ENCODE measurements at regions not wholly inside any gene's neighbourhood (a gene's known extent, or its start where the extent isn't known, plus 50 kb on each side); places are given as distances from the start of the nearest gene placed in this dataset.

- ATAC-seq (no peak), DNase-seq (no peak)
- ChIA-PET CTCF (no interaction called here), POLR2A (interaction anchor here (0.6 kb wide), 1 partner anchor 423 kb away, joined by 3 read pairs; no protein-coding TSS in a partner anchor)
- no peaks in the 10 kb centered on the region for H3K4me1 Mint-ChIP-seq (ENCODE audit: low read depth)
- no peaks in the 10 kb centered on the region for H3K27me3 Mint-ChIP-seq
- no peak overlapping the region for H3K4me3 Mint-ChIP-seq
- no peak for TF ChIP-seq CTCF (IDR thresholded peaks at IDR 0.05)
- peaks cover 5% of the 10 kb centered on the region for H3K9me3 Mint-ChIP-seq
- no peak overlapping the region for H3K27ac Mint-ChIP-seq
- H3K36me3 Mint-ChIP-seq (ENCODE audit: low read depth), result no peaks in the 10 kb centered on the region
- intact Hi-C loops (cut with micrococcal nuclease), result no loop called here
Observed at GRCh38 chr3:88986834-88987233, 120.6 kb upstream of the EPHA3 start.

GRCh38 chr3:88987776-88988175 lies 119.6 kb upstream of the EPHA3 start:
- Mint-ChIP-seq H3K36me3 (ENCODE audit: low read depth) (no peaks in the 10 kb centered on the region), H3K27ac (no peak overlapping the region), H3K27me3 (no peaks in the 10 kb centered on the region), H3K4me3 (no peak overlapping the region), H3K9me3 (peaks cover 5% of the 10 kb centered on the region), H3K4me1 (ENCODE audit: low read depth) (no peaks in the 10 kb centered on the region)
- ATAC-seq, result no peak
- TF ChIP-seq CTCF (IDR thresholded peaks at IDR 0.05), result no peak
- intact Hi-C loops (cut with micrococcal nuclease), result no loop called here
- DNase-seq, result no peak
- ChIA-PET POLR2A (no interaction called here), CTCF (no interaction called here)

GRCh38 chr3:88988906-88989305 lies 118.5 kb upstream of the EPHA3 start:
- no peak for TF ChIP-seq CTCF (IDR thresholded peaks at IDR 0.05)
- Mint-ChIP-seq H3K4me3 (no peak overlapping the region), H3K36me3 (ENCODE audit: low read depth) (no peaks in the 10 kb centered on the region), H3K4me1 (ENCODE audit: low read depth) (no peaks in the 10 kb centered on the region), H3K27ac (no peak overlapping the region), H3K27me3 (no peaks in the 10 kb centered on the region), H3K9me3 (peaks cover 3% of the 10 kb centered on the region)
- DNase-seq (no peak), ATAC-seq (no peak)
- ChIA-PET POLR2A (no interaction called here), CTCF (no interaction called here)
- intact Hi-C loops (cut with micrococcal nuclease), result no loop called here

- TF ChIP-seq CTCF (IDR thresholded peaks at IDR 0.05), result no peak
- ChIA-PET POLR2A (no interaction called here), CTCF (no interaction called here)
- H3K9me3 Mint-ChIP-seq, result peaks cover 2% of the 10 kb centered on the region
- H3K36me3 Mint-ChIP-seq (ENCODE audit: low read depth), result no peaks in the 10 kb centered on the region
- intact Hi-C loops (cut with micrococcal nuclease), result no loop called here
- DNase-seq (no peak), ATAC-seq (no peak)
- H3K4me1 Mint-ChIP-seq (ENCODE audit: low read depth), result no peaks in the 10 kb centered on the region
- no peaks in the 10 kb centered on the region for H3K27me3 Mint-ChIP-seq
- H3K27ac Mint-ChIP-seq, result no peak overlapping the region
- no peak overlapping the region for H3K4me3 Mint-ChIP-seq
Observed at GRCh38 chr3:88991496-88991895, 115.9 kb upstream of the EPHA3 start.

- no peaks in the 10 kb centered on the region for H3K36me3 Mint-ChIP-seq (ENCODE audit: low read depth)
- no peak overlapping the region for H3K27ac Mint-ChIP-seq
- ATAC-seq, result no peak
- no peak for DNase-seq
- no peaks in the 10 kb centered on the region for H3K4me1 Mint-ChIP-seq (ENCODE audit: low read depth)
- ChIA-PET POLR2A (no interaction called here), CTCF (no interaction called here)
- H3K4me3 Mint-ChIP-seq, result no peak overlapping the region
- TF ChIP-seq CTCF (IDR thresholded peaks at IDR 0.05), result no peak
- no peaks in the 10 kb centered on the region for H3K27me3 Mint-ChIP-seq
- intact Hi-C loops (cut with micrococcal nuclease), result no loop called here
- no peaks in the 10 kb centered on the region for H3K9me3 Mint-ChIP-seq
Observed at GRCh38 chr3:88996691-88997090, 110.7 kb upstream of the EPHA3 start.
